ENCODE measurements at regions not wholly inside any gene's neighbourhood (a gene's known extent, or its start where the extent isn't known, plus 50 kb on each side); places are given as distances from the start of the nearest gene placed in this dataset.
"Not testable (repeated sequence)": the region's sequence is repeated elsewhere in the genome, so short reads cannot be mapped to it uniquely, and the experiment has no call there.

DNA sequence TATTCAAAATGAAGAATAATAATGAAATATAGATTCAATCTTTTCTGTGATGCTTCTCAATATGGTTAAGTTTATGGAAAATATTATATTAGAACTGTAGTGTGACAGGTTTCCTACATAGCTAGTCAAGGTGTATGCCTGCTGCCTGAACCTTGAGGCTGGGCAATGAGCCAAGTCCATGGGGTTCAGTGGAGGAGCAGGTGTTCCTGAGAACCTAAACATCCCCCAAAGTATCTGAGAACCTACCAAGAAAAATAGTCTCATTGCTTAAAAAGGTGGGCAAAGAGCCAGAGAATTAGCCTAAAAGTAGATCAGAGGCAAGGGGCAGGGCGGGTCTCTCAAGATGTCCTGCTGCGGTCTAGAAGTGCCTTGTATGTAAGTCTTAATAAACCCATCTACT is 185.9 kb upstream of the SPHKAP start:
- no peak for DNase-seq (ENCODE audit: low spot score)
- FAIRE-seq, result no peak

DNA sequence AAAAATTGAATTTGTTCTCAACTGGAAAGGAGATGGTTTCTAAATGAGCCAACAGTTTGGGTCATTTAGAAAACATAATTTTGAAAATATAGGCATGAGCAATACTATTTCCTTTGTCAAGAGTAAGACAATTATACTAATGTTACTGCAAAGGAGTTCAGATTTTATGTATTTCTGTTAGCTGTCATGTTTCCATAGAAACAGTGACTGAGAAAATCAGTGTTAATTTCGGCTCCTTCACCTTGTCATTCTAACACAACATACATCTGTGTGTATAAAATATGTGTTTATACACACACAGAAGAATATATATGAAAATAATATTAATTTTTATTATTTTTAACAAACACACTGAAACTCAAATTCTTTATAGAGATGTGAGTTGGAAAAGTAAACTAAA is 178.0 kb upstream of the SPHKAP start:
- FAIRE-seq, result no peak
- no peak for DNase-seq (ENCODE audit: low spot score)

DNA sequence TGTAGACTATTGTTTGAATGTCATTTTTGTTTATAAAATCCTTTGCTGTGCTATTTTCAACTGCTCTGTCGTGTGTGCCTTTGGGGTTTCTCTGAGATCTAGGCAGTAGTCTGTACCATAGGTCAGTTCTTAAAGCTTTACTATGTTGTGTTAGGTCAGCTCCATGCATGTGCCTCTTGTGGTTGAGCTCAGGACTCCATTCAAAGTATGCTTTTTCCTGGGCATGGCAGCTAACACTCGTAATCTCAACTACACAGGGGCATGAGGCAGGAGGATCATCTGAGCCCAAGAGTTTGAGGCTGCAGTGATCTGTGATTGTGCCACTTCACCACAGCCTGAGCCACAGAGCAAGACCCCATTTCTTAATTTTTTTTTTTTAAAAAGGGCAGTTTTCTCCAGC is 174.4 kb upstream of the SPHKAP start:
- no peak for FAIRE-seq

DNA sequence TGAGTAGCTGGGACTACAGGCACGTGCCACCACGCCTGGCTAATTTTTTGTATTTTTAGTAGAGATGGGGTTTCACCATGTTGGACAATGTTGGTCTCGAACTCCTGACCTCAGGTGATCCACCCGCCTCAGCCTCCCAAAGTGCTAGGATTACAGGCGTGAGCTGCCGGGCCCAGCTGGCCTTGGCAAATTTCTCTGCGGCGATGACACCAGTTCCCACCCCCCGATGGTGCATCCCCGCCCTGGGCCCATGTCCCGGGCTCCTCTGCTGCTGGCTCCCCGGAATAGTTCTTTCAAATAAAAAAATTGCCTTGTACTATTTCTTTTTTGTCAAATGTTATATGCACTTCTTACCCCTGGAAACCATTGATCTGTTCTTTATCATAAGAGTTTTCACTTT is 171.5 kb upstream of the SPHKAP start:
- not testable (repeated sequence) for DNase-seq (ENCODE audit: low spot score); FAIRE-seq

More for the DNA sequence above, 174.4 kb upstream of the SPHKAP start:
- DNase-seq (ENCODE audit: low spot score), result no peak

DNA sequence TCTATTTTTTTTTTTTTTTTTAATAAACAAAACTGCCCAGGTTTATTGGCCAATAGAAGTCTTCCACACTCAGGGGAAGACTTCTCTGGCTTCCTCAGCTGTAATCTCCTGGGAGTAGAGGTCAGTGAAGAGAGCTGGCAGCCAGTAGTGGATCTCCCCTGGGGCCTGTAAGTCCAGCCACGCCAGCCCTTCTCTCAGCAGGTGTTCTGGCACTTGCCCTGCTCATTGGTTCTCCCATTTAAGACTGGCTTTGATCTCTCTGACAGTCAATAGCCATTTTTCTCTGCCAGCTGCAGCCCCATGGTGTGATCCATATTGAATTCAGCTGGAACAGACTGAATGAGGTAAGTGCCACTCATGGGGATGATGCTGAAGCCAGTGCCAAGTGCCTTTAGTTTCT is 170.6 kb upstream of the SPHKAP start:
- no peak for DNase-seq (ENCODE audit: low spot score)
- FAIRE-seq, result no peak

DNA sequence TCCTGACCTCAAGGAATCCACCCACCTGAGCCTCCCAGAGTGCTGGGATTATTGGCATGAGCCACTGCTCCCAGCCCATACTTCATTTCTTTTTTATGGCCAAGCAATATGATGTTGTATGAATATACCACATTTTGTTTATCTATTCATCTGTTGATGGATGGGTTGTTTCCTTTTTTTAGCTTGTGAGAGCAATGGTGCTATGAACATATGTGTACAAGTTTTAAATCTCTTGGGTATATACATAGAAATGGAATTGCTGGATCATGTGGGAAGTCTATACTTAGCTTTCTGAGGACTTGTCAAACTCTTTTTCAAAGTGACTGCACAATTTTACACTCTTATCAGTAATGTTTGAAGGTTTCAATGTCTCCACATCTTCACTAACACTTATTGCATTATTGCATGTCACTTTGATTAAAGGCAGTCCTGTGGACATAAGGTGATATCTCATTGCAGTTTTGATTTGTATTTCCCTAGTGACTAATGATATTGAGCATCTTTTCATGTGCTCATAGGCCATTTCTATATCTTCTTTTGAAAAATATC is 167.1 kb upstream of the SPHKAP start:
- DNase-seq (ENCODE audit: low spot score) (no peak), FAIRE-seq (no peak)

DNA sequence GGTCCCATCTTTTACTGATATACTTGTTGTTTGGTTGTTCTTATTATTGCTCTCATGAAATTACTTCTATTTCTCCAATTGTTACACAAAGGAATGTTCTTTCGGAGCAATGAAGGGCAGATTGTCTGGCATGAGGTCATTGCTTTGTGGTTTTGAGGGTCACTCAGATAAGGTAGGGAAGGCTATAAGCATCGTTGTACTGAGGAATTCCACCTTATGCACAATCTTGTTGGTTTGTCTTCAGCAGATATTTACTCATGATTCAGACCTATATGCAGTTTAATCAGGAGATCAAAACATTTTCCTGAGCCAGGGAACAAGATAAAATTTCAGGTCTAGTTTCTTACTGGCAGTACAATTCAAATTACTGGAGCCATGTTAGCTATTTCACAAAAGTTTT is 163.0 kb upstream of the SPHKAP start:
- DNase-seq (ENCODE audit: low spot score) (peak; percentile 10), FAIRE-seq (no peak)

DNA sequence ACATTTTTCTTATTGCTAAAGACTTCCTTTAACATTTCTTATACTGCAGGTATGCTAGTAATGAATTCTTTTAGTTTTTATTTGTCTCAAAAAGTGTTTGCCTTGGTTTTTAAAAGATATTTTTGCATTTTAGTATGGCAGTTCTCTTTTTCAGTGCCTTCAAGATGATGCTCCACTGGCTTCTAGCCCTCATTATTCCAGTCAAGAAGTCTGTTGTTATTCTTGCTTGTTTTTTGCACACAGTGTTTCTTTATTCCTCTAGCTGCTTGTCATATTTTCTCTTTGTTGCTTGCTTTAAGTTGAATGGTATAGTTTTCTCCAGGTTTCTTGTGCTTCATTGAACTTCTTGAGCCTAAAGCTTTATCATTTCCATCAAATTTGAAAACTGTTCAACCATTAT is 158.0 kb upstream of the SPHKAP start:
- no peak for FAIRE-seq

DNA sequence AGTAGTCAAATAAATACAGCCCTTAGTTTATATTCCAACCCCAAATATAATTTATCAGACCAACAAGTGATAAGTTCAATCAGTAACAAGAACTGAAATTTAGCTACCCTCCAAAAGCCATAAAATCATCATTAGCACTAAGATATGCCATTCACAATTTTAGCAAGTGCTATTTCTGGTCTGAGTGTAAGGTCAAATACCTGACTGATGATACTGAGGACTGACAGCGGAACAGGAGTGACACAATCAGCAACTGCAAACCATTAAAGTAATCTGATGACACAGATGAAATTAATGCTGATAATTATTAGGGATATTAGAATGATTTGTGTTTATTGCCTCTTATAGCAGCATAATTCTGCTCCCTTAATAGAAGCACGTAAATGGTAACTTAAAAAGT is 152.7 kb upstream of the SPHKAP start:
- DNase-seq (ENCODE audit: low spot score) (no peak), FAIRE-seq (no peak)

More for the DNA sequence above, 158.0 kb upstream of the SPHKAP start:
- DNase-seq (ENCODE audit: low spot score), result no peak

DNA sequence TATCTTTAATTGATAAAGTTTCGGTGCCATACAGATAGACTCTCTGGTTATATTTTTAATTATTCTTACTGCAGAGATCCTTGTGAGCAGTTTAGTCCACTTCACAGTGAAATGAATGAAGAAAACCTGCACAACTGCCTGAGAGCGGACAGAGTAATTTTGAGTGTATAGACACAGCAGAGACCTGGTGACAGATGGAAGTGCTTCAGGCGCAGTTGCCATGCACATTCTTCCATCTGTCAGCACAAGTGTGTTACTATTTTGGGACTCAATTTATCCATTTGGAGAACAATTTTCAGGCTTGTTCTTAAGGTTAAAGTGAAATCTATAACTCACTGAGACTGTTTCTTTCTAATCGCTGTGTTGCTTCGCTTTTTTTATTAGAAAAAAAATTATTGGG is 147.8 kb upstream of the SPHKAP start:
- no peak for DNase-seq (ENCODE audit: low spot score)
- no peak for FAIRE-seq

DNA sequence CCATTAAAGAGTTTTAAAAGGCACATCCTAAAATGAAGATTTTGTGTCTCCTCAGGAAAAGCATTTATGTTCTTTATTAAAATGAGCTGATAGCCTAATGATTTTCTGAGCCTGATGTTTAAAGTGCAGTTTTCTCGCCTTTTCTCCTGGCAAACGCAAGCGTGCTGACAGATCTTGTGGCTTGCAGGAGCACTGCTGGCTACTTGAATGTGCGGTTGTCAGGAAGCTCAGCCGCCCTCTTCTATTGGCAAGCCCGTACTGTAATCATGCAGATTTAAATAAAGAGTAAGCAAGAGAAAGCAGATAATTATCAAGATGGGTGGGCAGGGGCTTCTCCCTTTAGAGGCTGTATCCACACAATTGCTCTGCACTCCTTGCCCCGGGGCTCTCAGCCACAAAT is 139.5 kb upstream of the SPHKAP start:
- no peak for FAIRE-seq

DNA sequence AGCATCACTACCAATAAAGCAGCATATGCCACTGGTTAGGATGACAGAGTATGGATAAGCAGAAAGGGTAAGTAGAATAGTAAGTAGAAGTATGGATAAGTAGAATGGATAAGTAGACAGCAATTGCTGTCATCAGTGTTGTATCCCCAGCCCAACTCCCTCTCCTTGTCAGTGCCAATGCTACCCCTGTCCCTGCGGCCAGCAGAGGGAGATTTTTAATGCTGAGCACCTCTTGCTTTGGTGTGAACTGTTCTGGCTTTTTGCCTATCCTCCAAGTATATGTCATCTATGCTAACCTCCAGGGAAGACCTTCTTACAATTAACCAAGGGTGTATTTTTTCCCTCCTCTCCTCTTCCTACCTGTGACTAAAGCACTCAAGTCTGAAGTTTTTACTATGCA is 136.7 kb upstream of the SPHKAP start:
- DNase-seq (ENCODE audit: low spot score) (no peak), FAIRE-seq (no peak)

More for the DNA sequence above, 139.5 kb upstream of the SPHKAP start:
- DNase-seq (ENCODE audit: low spot score), result no peak

DNA sequence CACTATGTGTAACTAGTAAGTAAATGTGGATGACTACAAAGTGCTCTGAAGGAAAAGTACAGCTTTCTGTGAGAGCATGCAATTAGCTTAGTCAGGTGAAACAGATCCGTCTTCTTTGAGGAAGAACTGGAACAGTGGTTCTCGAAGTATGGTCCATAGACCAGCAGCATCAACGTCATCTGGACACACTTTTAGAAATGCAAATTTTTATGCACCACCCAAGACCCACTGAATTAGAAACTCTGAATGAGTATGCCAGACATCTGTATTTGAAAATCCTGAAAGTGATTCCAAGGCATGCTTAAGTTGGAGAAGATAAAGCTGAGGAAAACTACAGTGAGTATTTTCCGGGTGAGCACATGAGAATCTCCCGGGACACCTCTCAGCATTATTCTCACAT is 130.7 kb upstream of the SPHKAP start:
- DNase-seq (ENCODE audit: low spot score) (no peak), FAIRE-seq (no peak)

DNA sequence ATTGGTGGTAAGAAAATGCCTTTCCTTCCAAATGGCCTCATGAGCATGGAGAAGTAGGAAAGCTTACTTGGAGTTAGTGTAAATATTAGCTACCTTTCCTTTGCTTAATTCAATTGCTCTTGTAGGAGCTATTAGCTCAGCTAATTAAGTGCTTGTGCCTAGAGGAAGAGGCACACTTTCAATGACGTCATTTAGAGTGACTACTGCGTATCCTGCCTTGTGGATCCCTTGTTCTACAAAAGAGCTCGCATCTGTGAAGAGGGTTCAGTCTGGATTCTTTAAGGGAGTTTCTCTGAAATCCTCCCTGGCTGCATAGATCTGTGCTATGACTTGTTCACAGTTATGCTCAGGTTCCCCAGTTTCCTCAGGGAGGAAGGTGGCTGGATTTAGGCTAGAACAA is 122.5 kb upstream of the SPHKAP start:
- FAIRE-seq (no peak), DNase-seq (ENCODE audit: low spot score) (no peak)

DNA sequence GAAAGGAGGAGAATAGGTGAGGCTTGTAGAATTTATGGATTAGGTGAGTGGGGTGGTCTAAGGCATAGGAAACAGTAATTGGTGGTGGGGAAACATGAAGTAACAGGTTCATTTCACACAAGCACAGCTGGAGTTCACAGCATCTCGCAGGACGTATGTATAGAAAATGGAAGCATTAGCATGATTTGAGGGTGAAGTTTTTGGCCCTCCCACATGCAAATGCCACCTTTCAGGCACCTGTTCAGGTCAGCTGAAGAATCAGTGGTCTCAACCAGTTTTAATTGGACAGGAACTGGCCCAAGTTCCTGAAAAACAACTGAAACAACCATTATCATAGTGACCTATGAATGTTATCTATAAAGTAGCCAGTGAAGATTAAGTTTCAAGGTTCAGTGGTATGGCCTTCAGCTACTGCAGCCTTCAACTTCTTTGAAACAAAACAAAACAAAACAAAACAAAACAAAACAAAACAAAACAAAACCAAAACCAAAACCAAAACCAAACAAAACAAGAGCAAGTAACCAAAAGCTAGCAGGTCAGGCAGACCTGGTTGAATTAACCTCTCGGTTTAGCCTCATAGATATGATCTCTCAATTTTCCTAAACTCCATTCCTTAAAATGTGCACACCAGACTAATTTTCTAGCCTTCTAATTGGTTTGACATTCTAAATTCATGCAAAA is 102.1 kb upstream of the SPHKAP start:
- FAIRE-seq (no peak), DNase-seq (ENCODE audit: low spot score) (no peak)

DNA sequence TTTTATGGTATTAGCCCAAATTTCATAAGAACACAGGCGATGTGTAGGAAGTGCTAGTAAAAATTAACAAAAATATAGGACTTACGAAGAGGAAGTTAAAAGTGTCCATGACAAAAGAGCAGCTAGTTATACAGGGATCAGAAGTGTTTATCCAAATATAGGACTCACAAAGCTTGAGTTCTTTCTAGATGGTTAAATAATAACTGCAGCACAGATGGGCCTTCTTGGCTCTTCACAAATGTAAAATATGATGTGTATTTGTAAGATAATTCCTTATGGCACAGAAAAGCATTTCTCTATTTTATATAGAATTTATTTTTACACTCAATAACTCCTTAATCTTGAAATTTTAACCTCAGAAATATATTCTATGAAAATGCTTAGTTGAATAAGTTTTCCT is 100.9 kb upstream of the SPHKAP start:
- FAIRE-seq (no peak), DNase-seq (ENCODE audit: low spot score) (no peak)

DNA sequence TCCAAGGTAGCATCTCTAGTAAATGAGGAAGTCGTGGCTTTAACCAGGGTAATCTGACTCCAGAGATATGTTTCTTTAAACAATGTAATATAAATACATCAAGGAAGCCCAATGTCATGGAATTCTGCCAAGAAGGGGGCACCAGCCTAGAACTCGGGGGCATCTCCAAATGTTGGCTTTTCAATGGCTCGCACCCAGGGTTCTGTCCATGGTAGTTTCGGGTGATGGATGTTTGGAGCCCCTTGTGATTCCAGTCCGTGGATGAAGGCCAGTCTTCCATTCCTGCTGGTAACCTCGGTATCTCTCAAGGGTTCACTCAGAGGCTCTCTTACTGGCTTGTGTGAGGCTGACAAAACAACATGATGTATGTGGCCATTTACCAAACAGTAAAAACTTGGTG is 91.7 kb upstream of the SPHKAP start:
- FAIRE-seq, result no peak
- no peak for DNase-seq (ENCODE audit: low spot score)

DNA sequence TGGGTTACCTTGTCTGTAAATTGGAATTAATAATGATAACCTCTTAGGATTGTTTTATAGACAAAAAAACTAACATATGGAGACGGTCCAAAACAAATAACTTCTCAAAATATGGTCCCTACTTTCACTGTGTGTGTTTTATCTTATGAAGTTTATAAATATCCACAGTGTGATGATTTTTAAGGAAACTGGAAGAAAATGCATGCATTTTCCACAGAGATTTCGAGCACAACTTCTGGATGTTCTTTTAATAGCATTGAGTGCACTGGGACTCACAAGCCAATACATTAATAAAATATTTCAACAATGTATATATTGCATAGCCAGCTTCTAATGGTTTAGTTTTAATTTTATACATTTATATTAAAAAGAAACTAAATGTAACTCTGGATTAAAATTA is 87.9 kb upstream of the SPHKAP start:
- FAIRE-seq, result no peak

DNA sequence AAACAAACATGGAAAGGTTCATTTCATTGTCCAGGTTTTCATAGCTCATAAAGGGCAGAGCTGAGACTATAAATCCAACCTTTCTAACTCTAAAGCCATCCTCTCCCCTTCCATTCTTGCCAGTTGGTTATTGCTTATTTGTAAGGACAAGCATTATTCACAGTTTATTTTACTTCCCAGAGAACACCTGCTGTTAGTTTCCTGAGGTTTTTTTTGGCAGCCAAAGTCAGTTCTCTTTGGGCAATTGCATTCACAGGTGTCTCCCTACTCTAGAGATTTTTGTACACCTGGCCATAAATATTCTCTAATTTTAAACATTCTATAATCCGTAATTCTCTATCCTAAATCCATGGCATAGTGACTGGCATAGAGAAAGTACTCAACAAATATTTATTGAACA is 87.3 kb upstream of the SPHKAP start:
- FAIRE-seq, result no peak
- DNase-seq (ENCODE audit: low spot score), result no peak

More for the DNA sequence above, 87.9 kb upstream of the SPHKAP start:
- no peak for DNase-seq (ENCODE audit: low spot score)

DNA sequence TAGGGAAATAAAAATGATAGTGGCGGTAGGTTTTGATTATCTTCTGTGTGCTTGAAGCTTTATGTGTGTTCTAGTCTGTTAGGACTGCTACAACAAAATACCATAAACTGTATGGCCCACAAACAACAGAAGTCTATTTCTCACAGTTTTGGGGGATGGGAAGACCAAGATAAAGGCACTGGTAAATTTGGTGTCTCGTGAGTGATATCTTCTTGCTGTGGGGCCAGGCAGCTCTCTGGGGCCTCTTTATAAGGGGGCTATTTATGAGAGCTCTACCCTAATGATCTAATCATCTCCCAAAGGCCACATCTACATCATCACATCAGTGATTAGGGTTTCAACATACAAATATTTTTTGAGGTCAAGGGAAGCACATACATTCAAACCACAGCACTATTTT is 86.8 kb upstream of the SPHKAP start:
- DNase-seq (ENCODE audit: low spot score) (no peak), FAIRE-seq (no peak)

DNA sequence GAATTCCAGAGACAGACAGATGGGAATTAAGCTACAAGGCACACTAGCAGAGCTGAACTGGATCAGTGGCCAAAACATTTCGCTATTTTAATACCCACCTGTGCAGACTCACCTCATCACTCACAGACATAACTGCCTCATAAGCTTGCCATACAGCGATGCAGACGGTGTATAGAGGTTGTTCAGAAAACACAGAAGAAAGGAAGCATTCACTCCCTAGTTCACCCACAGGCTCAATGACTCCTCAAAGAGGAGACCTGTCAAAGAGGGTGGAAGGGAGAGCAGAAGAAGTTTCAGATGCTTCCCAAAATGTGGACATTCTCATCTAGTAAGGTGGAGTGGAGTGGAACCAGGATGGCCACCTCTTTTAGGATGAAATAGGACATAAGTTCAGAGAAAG is 81.7 kb upstream of the SPHKAP start:
- DNase-seq (ENCODE audit: low spot score) (no peak), FAIRE-seq (no peak)

DNA sequence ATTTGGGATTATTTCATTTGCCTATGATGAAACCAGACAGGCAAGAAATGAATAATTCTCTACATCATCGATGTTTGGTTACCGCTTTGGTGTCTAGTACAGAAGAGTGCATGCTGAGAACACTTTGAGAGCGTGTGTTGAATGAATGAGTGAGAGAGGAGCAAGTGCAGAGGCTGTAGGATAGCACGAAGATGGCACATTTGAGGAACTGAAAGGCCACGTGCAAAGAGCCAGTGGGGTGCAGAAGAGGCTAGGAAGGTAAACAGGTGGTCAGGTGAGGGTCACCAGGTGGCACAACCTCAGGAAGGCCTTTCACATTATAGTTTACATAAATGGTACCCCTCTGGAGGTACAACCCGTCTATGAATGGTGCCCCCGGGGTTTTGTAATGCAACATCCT is 80.1 kb upstream of the SPHKAP start:
- FAIRE-seq, result no peak
- DNase-seq (ENCODE audit: low spot score), result no peak

DNA sequence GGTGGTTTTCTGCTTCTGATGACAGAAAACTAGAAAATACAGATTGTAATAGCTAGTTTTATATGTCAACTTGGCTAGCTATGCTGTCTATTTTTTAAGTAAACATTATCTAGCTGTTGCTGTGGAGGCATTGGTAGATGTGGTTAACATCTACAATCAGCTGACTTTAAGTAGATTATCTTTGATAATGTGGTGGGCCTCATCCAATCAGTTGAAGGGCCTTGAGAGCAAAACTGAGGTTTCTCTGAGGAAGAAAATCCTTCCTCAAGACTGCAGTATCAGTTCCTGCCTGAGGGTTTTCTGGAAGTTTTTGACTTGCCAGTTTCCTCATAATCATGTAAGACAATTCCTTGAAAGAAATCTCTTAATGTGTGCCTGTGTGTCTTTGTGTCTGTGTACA is 75.9 kb upstream of the SPHKAP start:
- no peak for FAIRE-seq
- DNase-seq (ENCODE audit: low spot score), result no peak

DNA sequence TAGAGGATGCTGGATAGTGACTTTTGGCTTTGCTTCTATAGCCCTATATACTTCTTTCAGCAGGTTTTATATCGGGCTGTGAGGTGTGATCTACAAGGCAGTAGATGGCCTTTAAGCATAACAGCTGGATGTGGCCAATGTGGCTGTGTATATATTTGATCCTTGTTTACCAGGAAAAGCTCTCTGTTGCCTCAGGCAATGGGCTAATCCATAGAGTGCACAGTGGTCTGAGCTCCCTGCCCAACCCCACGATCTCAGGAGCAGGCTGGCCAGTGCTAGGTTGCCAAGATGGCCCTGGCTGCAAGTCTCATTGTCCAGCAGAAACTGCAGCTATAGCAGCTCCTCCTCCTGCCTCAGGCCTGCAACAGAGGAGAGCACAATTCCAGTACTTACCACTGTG is 72.3 kb upstream of the SPHKAP start:
- FAIRE-seq, result no peak
- DNase-seq (ENCODE audit: low spot score), result no peak
